Ovary (tissue), 7 donors: ENCODE measurements at regions not wholly inside any gene's neighbourhood (a gene's known extent, or its start where the extent isn't known, plus 50 kb on each side); places are given as distances from the start of the nearest gene placed in this dataset.

Experiments used
- DNase-seq, 5 donors: peaks; one replicate each; pipeline ENCODE4 v3.0.0-alpha.2; 2019 to 2020
- H3K27ac ChIP-seq, 2 donors: fragments of 200-600 bp; one replicate each; pipeline versions ENCODE4 v1.5.1 to v1.8.0; 2019 to 2022
- H3K27me3 ChIP-seq: fragments of 200-600 bp; one replicate; pipeline ENCODE4 v1.8.0; 2022
- H3K36me3 ChIP-seq: fragments of 200-600 bp; sonication (generic); one replicate; pipeline ENCODE4 v1.5.1; 2019
- H3K4me1 ChIP-seq: one replicate; pipeline ENCODE4 v1.8.1; 2013; ENCODE audit warnings: mild to moderate bottlenecking, moderate library complexity; ENCODE audit not compliant: insufficient read depth
- H3K4me3 ChIP-seq: fragments of 200-600 bp; sonication (generic); one replicate; pipeline ENCODE4 v1.5.1; 2017
- H3K9me3 ChIP-seq, 2 donors: fragments of 200-600 bp in 1 of 2; sonication (generic) in 1 of 2; one replicate each; pipeline versions ENCODE4 v1.5.1 to v1.8.1; 2013 to 2019; ENCODE audit warnings: mild to moderate bottlenecking in 1 of 2, moderate library complexity in 1 of 2
- EP300 ChIP-seq: sonication (generic); formaldehyde crosslinking; IDR thresholded peaks from one replicate; pipeline ENCODE4 v1.6.1; 2017; ENCODE audit warnings: antibody characterized with exemption
- POLR2A ChIP-seq: fragments of 450-650 bp; IDR thresholded peaks from one replicate; pipeline ENCODE4 v1.6.1; 2017; ENCODE audit warnings: antibody characterized with exemption, mild to moderate bottlenecking, moderate library complexity
- WGBS, 3 donors: extraction: QIAGEN DNeasy Blood & Tissue Kit in 1 of 3; methylation state at CpG; one replicate each; pipeline versions ENCODE4 v1.1.5 to v1.1.7; 2013 to 2017; 5-methylcytosine and 5-hydroxymethylcytosine counted together
- intact Hi-C, 4 donors: fragments of 100-400 bp; cut with DNase I; formaldehyde crosslinking; loops; one replicate each; pipeline versions ENCODE4 v1.11.0 to v1.15.1; 2022 to 2023
- TF ChIP-seq, protein P1 (sequence below), 3 donors: fragments of 450-650 bp in 2 of 3; fragments of 200-600 bp in 1 of 3; IDR thresholded peaks; one replicate each; pipeline versions ENCODE4 v1.5.1 to v1.8.0; 2016 to 2022; ENCODE audit warnings: antibody characterized with exemption in 3 of 3, mild to moderate bottlenecking in 1 of 3
- donor health status: DM: no; HTN: no; CAD: no; lungs with moderate emphysema.
- donor health status: DM: no; HTN: no; CAD: no.
- donor health status: Bipolar disorder and iron deficiency.
- donor health status: DM: no; HTN: no; CAD: no.
- donor health status: DM: yes; HTN: yes; CAD: no.

DNA sequence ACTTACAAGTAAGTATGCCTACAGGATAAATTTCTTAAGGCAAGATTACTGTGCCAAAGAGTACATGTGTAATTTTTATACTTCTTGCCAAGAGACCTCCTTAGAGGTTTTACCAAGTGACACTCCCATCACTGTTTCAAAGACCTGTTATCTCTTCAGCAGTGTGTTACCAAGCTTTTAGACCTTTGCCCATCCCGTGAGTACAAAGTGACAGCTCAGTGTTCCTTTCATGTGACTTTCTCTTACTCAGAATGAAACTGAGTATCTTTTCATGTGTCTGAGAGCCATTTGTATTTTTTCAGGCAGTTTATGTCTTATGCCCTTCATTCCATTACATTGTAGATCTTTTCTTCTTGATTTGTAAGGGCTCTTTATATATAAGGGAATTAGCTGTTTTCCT, 287.5 kb upstream of the SALL3 start:
- 65 to 85% (median 71%) methylated on average over 1 of the region's 1 CpG for WGBS, 3 donors
- H3K27ac ChIP-seq = no peak overlapping the region
- no peak overlapping the region for H3K4me3 ChIP-seq
- TF ChIP-seq, protein P1, sequence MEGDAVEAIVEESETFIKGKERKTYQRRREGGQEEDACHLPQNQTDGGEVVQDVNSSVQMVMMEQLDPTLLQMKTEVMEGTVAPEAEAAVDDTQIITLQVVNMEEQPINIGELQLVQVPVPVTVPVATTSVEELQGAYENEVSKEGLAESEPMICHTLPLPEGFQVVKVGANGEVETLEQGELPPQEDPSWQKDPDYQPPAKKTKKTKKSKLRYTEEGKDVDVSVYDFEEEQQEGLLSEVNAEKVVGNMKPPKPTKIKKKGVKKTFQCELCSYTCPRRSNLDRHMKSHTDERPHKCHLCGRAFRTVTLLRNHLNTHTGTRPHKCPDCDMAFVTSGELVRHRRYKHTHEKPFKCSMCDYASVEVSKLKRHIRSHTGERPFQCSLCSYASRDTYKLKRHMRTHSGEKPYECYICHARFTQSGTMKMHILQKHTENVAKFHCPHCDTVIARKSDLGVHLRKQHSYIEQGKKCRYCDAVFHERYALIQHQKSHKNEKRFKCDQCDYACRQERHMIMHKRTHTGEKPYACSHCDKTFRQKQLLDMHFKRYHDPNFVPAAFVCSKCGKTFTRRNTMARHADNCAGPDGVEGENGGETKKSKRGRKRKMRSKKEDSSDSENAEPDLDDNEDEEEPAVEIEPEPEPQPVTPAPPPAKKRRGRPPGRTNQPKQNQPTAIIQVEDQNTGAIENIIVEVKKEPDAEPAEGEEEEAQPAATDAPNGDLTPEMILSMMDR (IDR thresholded peaks at IDR 0.05) = no peak
- TF ChIP-seq EP300 = no peak
- TF ChIP-seq POLR2A = no peak
- no peaks in the 10 kb centered on the region for H3K9me3 ChIP-seq
- H3K27me3 ChIP-seq = no peaks in the 10 kb centered on the region
- H3K36me3 ChIP-seq = no peaks in the 10 kb centered on the region
- no peak for DNase-seq
- intact Hi-C loops = no loop called here
- no peaks in the 10 kb centered on the region for H3K4me1 ChIP-seq

GRCh38 chr18:78693429-78693828, 286.2 kb upstream of the SALL3 start:
- no peak for DNase-seq
- no peaks in the 10 kb centered on the region for H3K9me3 ChIP-seq
- H3K4me3 ChIP-seq = no peak overlapping the region
- TF ChIP-seq EP300 (no peak), POLR2A (no peak)
- TF ChIP-seq, protein P1 (IDR thresholded peaks at IDR 0.05) = no peak
- H3K36me3 ChIP-seq = no peaks in the 10 kb centered on the region
- 87 to 90% (median 89%) methylated on average over 7 of the region's 7 CpGs for WGBS, 3 donors
- no peaks in the 10 kb centered on the region for H3K27me3 ChIP-seq
- intact Hi-C loops = no loop called here
- H3K4me1 ChIP-seq = no peaks in the 10 kb centered on the region
- no peak overlapping the region for H3K27ac ChIP-seq

GRCh38 chr18:78696698-78697435, 282.8 kb upstream of the SALL3 start:
- H3K27me3 ChIP-seq = no peaks in the 10 kb centered on the region
- no peak overlapping the region for H3K27ac ChIP-seq
- TF ChIP-seq, protein P1 (IDR thresholded peaks at IDR 0.05) = no peak
- no peak for DNase-seq
- H3K9me3 ChIP-seq = no peaks in the 10 kb centered on the region
- no peak overlapping the region for H3K4me3 ChIP-seq
- WGBS, 3 donors = 80 to 86% (median 86%) methylated on average over 21 of the region's 21 CpGs
- H3K4me1 ChIP-seq = no peaks in the 10 kb centered on the region
- intact Hi-C loops = no loop called here
- no peaks in the 10 kb centered on the region for H3K36me3 ChIP-seq

DNA sequence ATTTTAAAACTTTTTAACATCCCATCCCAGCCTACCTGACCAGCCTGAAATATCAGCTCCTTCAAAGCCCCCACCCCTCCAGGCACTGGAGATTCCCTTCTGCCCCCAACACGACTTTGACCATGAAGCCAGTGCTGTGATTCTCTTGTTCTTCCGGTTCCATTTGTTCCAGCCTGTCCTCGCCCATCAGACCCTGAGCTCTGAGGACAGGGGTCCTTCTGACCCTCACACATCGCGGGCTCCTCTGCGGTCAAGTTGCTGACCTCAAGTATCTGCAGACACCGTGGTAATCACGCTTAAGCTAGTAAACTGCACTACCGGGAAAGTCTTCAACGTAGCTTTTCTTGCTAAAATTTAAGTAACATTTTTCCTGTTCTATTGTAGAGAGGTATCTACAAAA, 282.2 kb upstream of the SALL3 start:
- H3K4me1 ChIP-seq = no peaks in the 10 kb centered on the region
- H3K36me3 ChIP-seq = no peaks in the 10 kb centered on the region
- H3K9me3 ChIP-seq = no peaks in the 10 kb centered on the region
- no peak for DNase-seq
- intact Hi-C loops = no loop called here
- H3K4me3 ChIP-seq = no peak overlapping the region
- no peaks in the 10 kb centered on the region for H3K27me3 ChIP-seq
- 88 to 90% (median 90%) methylated on average over 10 of the region's 10 CpGs for WGBS, 3 donors
- TF ChIP-seq, protein P1 (IDR thresholded peaks at IDR 0.05) = no peak
- TF ChIP-seq EP300 (no peak), POLR2A (no peak)
- H3K27ac ChIP-seq = no peak overlapping the region
